Astrocyte (in vitro differentiated cells and primary cell): ENCODE measurements at regions not wholly inside any gene's neighbourhood (a gene's known extent, or its start where the extent isn't known, plus 50 kb on each side); places are given as distances from the start of the nearest gene placed in this dataset.
"Not testable (repeated sequence)": the region's sequence is repeated elsewhere in the genome, so short reads cannot be mapped to it uniquely, and the experiment has no call there.

Experiments
- DNase-seq: peaks from one replicate; pipeline ENCODE4 v3.0.0-alpha.2; 2010; ENCODE audit warnings: low read depth
- FAIRE-seq: peaks from 2 replicates; lab custom pipeline; 2011; peaks lifted over from hg19 to GRCh38; lab: Jason Lieb, UNC
- H2AFZ ChIP-seq: 2 replicates; pipeline ENCODE4 v1.6.0; 2012; ENCODE audit warnings: low read depth, low read length, inconsistent platforms
- H3K27ac ChIP-seq: 2 replicates; pipeline ENCODE4 v1.5.1; 2011; ENCODE audit warnings: low read depth, low read length, inconsistent platforms
- H3K27me3 ChIP-seq: 2 replicates; pipeline ENCODE4 v1.6.0; 2011; ENCODE audit warnings: low read length, inconsistent platforms; ENCODE audit not compliant: insufficient read depth
- H3K36me3 ChIP-seq: 2 replicates; pipeline ENCODE4 v1.5.1; 2011; ENCODE audit warnings: low read length, inconsistent platforms; ENCODE audit not compliant: insufficient read depth
- H3K4me1 ChIP-seq: 2 replicates; pipeline ENCODE4 v1.5.1; 2011; ENCODE audit warnings: low read length, inconsistent platforms; ENCODE audit not compliant: insufficient read depth
- H3K4me2 ChIP-seq: 2 replicates; pipeline ENCODE4 v1.6.0; 2012; ENCODE audit warnings: low read length, inconsistent platforms
- H3K4me3 ChIP-seq: 2 replicates; pipeline ENCODE4 v1.5.1; 2011; ENCODE audit warnings: low read depth, mild to moderate bottlenecking, low read length, inconsistent platforms; ENCODE audit not compliant: insufficient read depth
- H3K79me2 ChIP-seq: 2 replicates; pipeline ENCODE4 v1.6.0; 2012; ENCODE audit warnings: mild to moderate bottlenecking, low read length, inconsistent platforms; ENCODE audit not compliant: insufficient read depth
- H3K9ac ChIP-seq: 2 replicates; pipeline ENCODE4 v1.6.0; 2012; ENCODE audit warnings: mild to moderate bottlenecking, low read length, inconsistent platforms
- H3K9me3 ChIP-seq: 2 replicates; pipeline ENCODE4 v1.5.1; 2012; ENCODE audit warnings: low read depth, mild to moderate bottlenecking, low read length, inconsistent platforms; ENCODE audit not compliant: insufficient read depth
- H4K20me1 ChIP-seq: 2 replicates; pipeline ENCODE4 v1.6.0; 2012; ENCODE audit warnings: low read length, inconsistent platforms; ENCODE audit not compliant: insufficient read depth
- H3K27ac Mint-ChIP-seq: one replicate; pipeline ENCODE4 v1.8.0; 2021; ENCODE audit warnings: mild to moderate bottlenecking, mixed read lengths; ENCODE audit not compliant: unreplicated experiment
- H3K27me3 Mint-ChIP-seq: one replicate; pipeline ENCODE4 v1.8.0; 2021; ENCODE audit warnings: low read depth, mixed read lengths; ENCODE audit not compliant: unreplicated experiment
- H3K36me3 Mint-ChIP-seq: one replicate; pipeline ENCODE4 v1.8.0; 2021; ENCODE audit warnings: low read depth, mixed read lengths; ENCODE audit not compliant: unreplicated experiment
- H3K4me1 Mint-ChIP-seq: one replicate; pipeline ENCODE4 v1.8.0; 2021; ENCODE audit warnings: low read depth, mixed read lengths; ENCODE audit not compliant: unreplicated experiment
- H3K4me3 Mint-ChIP-seq: one replicate; pipeline ENCODE4 v1.8.0; 2021; ENCODE audit warnings: mild to moderate bottlenecking, moderate library complexity, mixed read lengths; ENCODE audit not compliant: unreplicated experiment
- H3K9me3 Mint-ChIP-seq: one replicate; pipeline ENCODE4 v1.8.0; 2021; ENCODE audit warnings: mild to moderate bottlenecking, mixed read lengths; ENCODE audit not compliant: unreplicated experiment
- CTCF ChIP-seq: IDR thresholded peaks from 2 replicates; pipeline ENCODE4 v1.5.1; 2011; ENCODE audit warnings: low read depth, mild to moderate bottlenecking, inconsistent platforms, low read length, moderate library complexity; ENCODE audit not compliant: insufficient read depth
- EZH2 ChIP-seq: IDR thresholded peaks from 2 replicates; pipeline ENCODE4 v1.6.1; 2012; ENCODE audit warnings: mild to moderate bottlenecking, low read length, inconsistent platforms; ENCODE audit not compliant: insufficient read depth

- H3K27me3 ChIP-seq, result no peaks in the 10 kb centered on the region
- Mint-ChIP-seq H3K4me3 (no peak overlapping the region), H3K4me1 (no peaks in the 10 kb centered on the region), H3K9me3 (no peaks in the 10 kb centered on the region), H3K36me3 (no peaks in the 10 kb centered on the region), H3K27ac (no peak overlapping the region), H3K27me3 (no peaks in the 10 kb centered on the region)
- no peak overlapping the region for H3K27ac ChIP-seq
- FAIRE-seq, result no peak
- no peaks in the 10 kb centered on the region for H3K36me3 ChIP-seq
- no peaks in the 10 kb centered on the region for H3K4me1 ChIP-seq
- DNase-seq, result no peak
- no peaks in the 10 kb centered on the region for H4K20me1 ChIP-seq
- H3K9ac ChIP-seq, result no peak overlapping the region
- TF ChIP-seq CTCF (no peak), EZH2 (no peak)
- peaks cover 3% of the 10 kb centered on the region for H3K9me3 ChIP-seq
- no peak overlapping the region for H2AFZ ChIP-seq
- no peaks in the 10 kb centered on the region for H3K79me2 ChIP-seq
- no peak overlapping the region for H3K4me2 ChIP-seq
- H3K4me3 ChIP-seq, result no peak overlapping the region
Measured at GRCh38 chr5:29134418-29134817, 2059.1 kb upstream of the CDH6 start.

- H3K9me3 ChIP-seq, result peaks cover 3% of the 10 kb centered on the region
- H3K27me3 ChIP-seq, result no peaks in the 10 kb centered on the region
- H3K4me2 ChIP-seq, result no peak overlapping the region
- Mint-ChIP-seq H3K9me3 (no peaks in the 10 kb centered on the region), H3K27me3 (no peaks in the 10 kb centered on the region), H3K4me3 (no peak overlapping the region), H3K27ac (no peak overlapping the region), H3K36me3 (no peaks in the 10 kb centered on the region), H3K4me1 (no peaks in the 10 kb centered on the region)
- no peaks in the 10 kb centered on the region for H3K36me3 ChIP-seq
- no peaks in the 10 kb centered on the region for H3K79me2 ChIP-seq
- no peaks in the 10 kb centered on the region for H3K4me1 ChIP-seq
- TF ChIP-seq CTCF (no peak), EZH2 (no peak)
- H3K9ac ChIP-seq, result no peak overlapping the region
- no peak overlapping the region for H2AFZ ChIP-seq
- DNase-seq (no peak), FAIRE-seq (no peak)
- H4K20me1 ChIP-seq, result no peaks in the 10 kb centered on the region
- H3K4me3 ChIP-seq, result no peak overlapping the region
- H3K27ac ChIP-seq, result no peak overlapping the region
Measured at GRCh38 chr5:29131285-29131684, 2062.2 kb upstream of the CDH6 start.

GRCh38 chr5:29130786-29131185 is 2062.7 kb upstream of the CDH6 start:
- H3K4me3 Mint-ChIP-seq, result no peak overlapping the region
- FAIRE-seq, result no peak
- H3K27me3 Mint-ChIP-seq, result no peaks in the 10 kb centered on the region
- H3K36me3 Mint-ChIP-seq, result no peaks in the 10 kb centered on the region
- Histone ChIP-seq H3K27me3 (no peaks in the 10 kb centered on the region), H3K36me3 (no peaks in the 10 kb centered on the region), H3K4me2 (no peak overlapping the region), H3K4me1 (no peaks in the 10 kb centered on the region), H4K20me1 (no peaks in the 10 kb centered on the region), H3K9me3 (peaks cover 3% of the 10 kb centered on the region), H3K27ac (no peak overlapping the region), H2AFZ (no peak overlapping the region), H3K9ac (no peak overlapping the region), H3K4me3 (no peak overlapping the region), H3K79me2 (no peaks in the 10 kb centered on the region)
- H3K9me3 Mint-ChIP-seq, result no peaks in the 10 kb centered on the region
- no peak overlapping the region for H3K27ac Mint-ChIP-seq
- no peaks in the 10 kb centered on the region for H3K4me1 Mint-ChIP-seq
- DNase-seq, result no peak
- TF ChIP-seq CTCF (no peak), EZH2 (no peak)

GRCh38 chr5:29127524-29128156 is 2065.8 kb upstream of the CDH6 start:
- not testable (repeated sequence) for H3K79me2 ChIP-seq, H3K27me3 ChIP-seq, H3K27ac ChIP-seq, DNase-seq, H3K27ac Mint-ChIP-seq, H3K9me3 ChIP-seq, H3K4me3 ChIP-seq, H3K9ac ChIP-seq, H3K9me3 Mint-ChIP-seq, H3K27me3 Mint-ChIP-seq, H3K4me2 ChIP-seq, H2AFZ ChIP-seq, H3K36me3 ChIP-seq, FAIRE-seq, H3K36me3 Mint-ChIP-seq, H3K4me1 ChIP-seq, H4K20me1 ChIP-seq, H3K4me1 Mint-ChIP-seq, H3K4me3 Mint-ChIP-seq
